Stomach (tissue), 8 donors: ENCODE measurements at regions not wholly inside any gene's neighbourhood (a gene's known extent, or its start where the extent isn't known, plus 50 kb on each side); places are given as distances from the start of the nearest gene placed in this dataset.
A peak's percentile ranks its signal among the peaks of the same experiment; 100 is the strongest.
"Not testable (repeated sequence)": the region's sequence is repeated elsewhere in the genome, so short reads cannot be mapped to it uniquely, and the experiment has no call there.

Source experiments
- DNase-seq, 2 donors: peaks; one replicate each; pipeline versions ENCODE4 v3.0.0 to v3.0.0-alpha.2; 2013 to 2019
- H3K27ac ChIP-seq, 5 donors: fragments of 200-600 bp in 4 of 5; sonication (generic) in 4 of 5; one replicate each; pipeline ENCODE4 v1.5.1; 2013 to 2019; ENCODE audit warnings: mild to moderate bottlenecking in 1 of 5, moderate library complexity in 1 of 5
- H3K27me3 ChIP-seq, 3 donors: fragments of 200-600 bp; sonication (generic); one replicate each; pipeline ENCODE4 v1.5.1; 2017 to 2019; ENCODE audit warnings: mixed run types in 1 of 3
- H3K36me3 ChIP-seq, 4 donors: fragments of 200-600 bp; sonication (generic); 1 replicate in 3 of 4; 2 replicates in 1 of 4; pipeline ENCODE4 v1.5.1; 2016 to 2019
- H3K4me1 ChIP-seq, 4 donors: fragments of 200-600 bp; sonication (generic); one replicate each; pipeline ENCODE4 v1.5.1; 2016 to 2019
- H3K4me3 ChIP-seq, 4 donors: fragments of 200-600 bp; sonication (generic) in 3 of 4; one replicate each; pipeline ENCODE4 v1.5.1; 2016 to 2019; ENCODE audit warnings: mild to moderate bottlenecking in 1 of 4
- H3K9me3 ChIP-seq, 4 donors: fragments of 200-600 bp; sonication (generic); one replicate each; pipeline ENCODE4 v1.5.1; 2016 to 2019
- EP300 ChIP-seq: sonication (generic); formaldehyde crosslinking; IDR thresholded peaks from one replicate; pipeline ENCODE4 v1.6.1; 2017; ENCODE audit warnings: antibody characterized with exemption
- POLR2A ChIP-seq, 4 donors: fragments of 450-650 bp; IDR thresholded peaks; one replicate each; pipeline ENCODE4 v1.6.1; 2016; ENCODE audit warnings: antibody characterized with exemption in 4 of 4, control low read depth in 2 of 4, mild to moderate bottlenecking in 1 of 4, moderate library complexity in 1 of 4
- POLR2AphosphoS5 ChIP-seq, 3 donors: sonication (generic); formaldehyde crosslinking; IDR thresholded peaks; one replicate each; pipeline ENCODE4 v1.6.1; 2016; ENCODE audit warnings: antibody characterized with exemption in 3 of 3
- WGBS, 5 donors: extraction: QIAGEN DNeasy Blood & Tissue Kit in 3 of 5; methylation state at CpG; one replicate each; pipeline versions ENCODE4 v1.1.5 to v1.1.7; 2013 to 2018; 5-methylcytosine and 5-hydroxymethylcytosine counted together
- intact Hi-C: fragments of 100-400 bp; cut with DNase I; formaldehyde crosslinking; loops from one replicate; pipeline ENCODE4 v1.15.1; 2023; ENCODE audit warnings: low total_unique reads
- TF ChIP-seq, protein P1 (sequence below), 7 experiments: fragments of 450-650 bp in 4 of 7; fragments of 200-600 bp in 3 of 7; sonication (generic) in 3 of 7; IDR thresholded peaks; one replicate each; pipeline ENCODE4 v1.5.1; 2016 to 2019; ENCODE audit warnings: antibody characterized with exemption in 7 of 7, control low read depth in 2 of 7, mild to moderate bottlenecking in 1 of 7
- donor health status: healthy with polysubstance abuse.
- donor health status: Bipolar disorder and iron deficiency.
- donor health status: healthy.

DNA sequence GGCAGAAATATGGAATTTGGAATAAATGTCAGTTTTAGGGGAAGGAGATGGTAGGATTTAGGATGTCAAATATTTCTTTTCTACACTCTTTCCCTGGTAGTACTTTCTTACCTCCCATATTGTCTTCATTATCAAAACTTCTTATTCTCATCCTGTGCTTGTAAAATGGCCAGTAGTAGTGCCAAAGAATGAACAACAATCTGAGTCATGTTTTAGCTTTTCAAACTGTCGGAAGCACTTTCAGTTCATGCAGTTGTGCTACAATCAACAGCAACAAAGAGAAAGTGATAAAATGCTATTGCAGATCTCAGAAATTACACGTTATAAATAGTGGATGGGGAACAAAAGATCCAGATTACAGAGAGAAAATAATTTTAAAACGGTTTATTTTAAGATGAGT, 193.7 kb upstream of the RXFP2 start:
- TF ChIP-seq, protein P1, sequence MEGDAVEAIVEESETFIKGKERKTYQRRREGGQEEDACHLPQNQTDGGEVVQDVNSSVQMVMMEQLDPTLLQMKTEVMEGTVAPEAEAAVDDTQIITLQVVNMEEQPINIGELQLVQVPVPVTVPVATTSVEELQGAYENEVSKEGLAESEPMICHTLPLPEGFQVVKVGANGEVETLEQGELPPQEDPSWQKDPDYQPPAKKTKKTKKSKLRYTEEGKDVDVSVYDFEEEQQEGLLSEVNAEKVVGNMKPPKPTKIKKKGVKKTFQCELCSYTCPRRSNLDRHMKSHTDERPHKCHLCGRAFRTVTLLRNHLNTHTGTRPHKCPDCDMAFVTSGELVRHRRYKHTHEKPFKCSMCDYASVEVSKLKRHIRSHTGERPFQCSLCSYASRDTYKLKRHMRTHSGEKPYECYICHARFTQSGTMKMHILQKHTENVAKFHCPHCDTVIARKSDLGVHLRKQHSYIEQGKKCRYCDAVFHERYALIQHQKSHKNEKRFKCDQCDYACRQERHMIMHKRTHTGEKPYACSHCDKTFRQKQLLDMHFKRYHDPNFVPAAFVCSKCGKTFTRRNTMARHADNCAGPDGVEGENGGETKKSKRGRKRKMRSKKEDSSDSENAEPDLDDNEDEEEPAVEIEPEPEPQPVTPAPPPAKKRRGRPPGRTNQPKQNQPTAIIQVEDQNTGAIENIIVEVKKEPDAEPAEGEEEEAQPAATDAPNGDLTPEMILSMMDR (IDR thresholded peaks at IDR 0.05), result no peak
- TF ChIP-seq POLR2AphosphoS5 (IDR thresholded peaks at IDR 0.05) (no peak), EP300 (no peak), POLR2A (IDR thresholded peaks at IDR 0.05) (no peak)
- intact Hi-C loops, result no loop called here
- Histone ChIP-seq H3K36me3 (no peaks in the 10 kb centered on the region), H3K27ac (no peak overlapping the region), H3K27me3 (no peaks in the 10 kb centered on the region), H3K4me1 (no peaks in the 10 kb centered on the region), H3K9me3 (peaks cover 0 to 4% (median 0%) of the 10 kb centered on the region in 4 donors), H3K4me3 (no peak overlapping the region)
- DNase-seq, result no peak
- 43 to 61% (median 49%) methylated on average over 3 of the region's 3 CpGs for WGBS, 5 donors

DNA sequence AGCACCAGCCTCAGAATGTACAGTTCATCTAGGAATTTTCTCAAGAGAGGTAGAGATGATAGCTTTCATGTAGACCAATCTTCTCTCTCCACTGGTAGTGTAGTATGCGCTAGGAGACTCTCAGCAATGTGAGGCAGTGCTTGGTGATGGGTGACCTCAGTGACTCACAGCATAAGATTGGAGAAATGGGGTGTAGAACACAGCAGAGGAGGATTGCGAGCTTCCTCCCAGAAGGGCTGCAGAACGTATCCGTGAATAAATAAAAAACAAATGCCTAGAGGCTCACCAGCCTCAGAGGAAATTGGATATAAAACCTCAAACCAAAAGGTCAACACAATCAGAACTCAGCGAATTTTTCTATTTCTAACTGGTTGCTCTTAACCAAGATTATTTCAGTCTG, 182.9 kb upstream of the RXFP2 start:
- intact Hi-C loops, result no loop called here
- TF ChIP-seq, protein P1 (IDR thresholded peaks at IDR 0.05), result no peak
- TF ChIP-seq POLR2A (IDR thresholded peaks at IDR 0.05) (no peak), POLR2AphosphoS5 (IDR thresholded peaks at IDR 0.05) (no peak), EP300 (no peak)
- Histone ChIP-seq H3K36me3 (no peaks in the 10 kb centered on the region), H3K4me3 (no peak overlapping the region), H3K4me1 (no peaks in the 10 kb centered on the region), H3K9me3 (no peaks in the 10 kb centered on the region), H3K27me3 (no peaks in the 10 kb centered on the region), H3K27ac (no peak overlapping the region)
- no peak for DNase-seq
- WGBS, 5 donors, result 59 to 72% (median 66%) methylated on average over 5 of the region's 5 CpGs

DNA sequence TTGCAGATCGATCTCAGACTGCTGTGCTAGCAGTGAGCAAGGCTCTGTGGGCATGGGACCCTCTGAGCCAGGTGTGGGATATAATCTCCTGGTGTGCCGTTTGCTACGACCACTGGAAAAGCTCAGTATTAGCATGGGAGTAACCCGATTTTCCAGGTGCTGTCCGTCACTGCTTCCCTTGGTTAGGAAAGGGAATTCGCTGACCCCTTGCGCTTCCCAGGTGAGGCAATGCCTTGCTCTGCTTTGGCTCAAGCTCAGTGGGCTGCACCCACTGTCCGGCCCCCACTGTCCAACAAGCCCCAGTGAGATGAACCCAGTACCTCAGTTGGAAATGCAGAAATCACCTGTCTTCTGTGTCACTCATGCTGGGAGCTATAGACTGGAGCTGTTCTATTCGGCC, 155.1 kb upstream of the RXFP2 start:
- H3K36me3 ChIP-seq, H3K4me3 ChIP-seq, DNase-seq, H3K4me1 ChIP-seq, H3K27me3 ChIP-seq, intact Hi-C loops, H3K27ac ChIP-seq: not testable (repeated sequence)
- peaks cover 0 to 12% (median 4%) of the 10 kb centered on the region in 4 donors for H3K9me3 ChIP-seq
- 84 to 92% (median 91%) methylated on average over 9 of the region's 9 CpGs for WGBS, 5 donors

DNA sequence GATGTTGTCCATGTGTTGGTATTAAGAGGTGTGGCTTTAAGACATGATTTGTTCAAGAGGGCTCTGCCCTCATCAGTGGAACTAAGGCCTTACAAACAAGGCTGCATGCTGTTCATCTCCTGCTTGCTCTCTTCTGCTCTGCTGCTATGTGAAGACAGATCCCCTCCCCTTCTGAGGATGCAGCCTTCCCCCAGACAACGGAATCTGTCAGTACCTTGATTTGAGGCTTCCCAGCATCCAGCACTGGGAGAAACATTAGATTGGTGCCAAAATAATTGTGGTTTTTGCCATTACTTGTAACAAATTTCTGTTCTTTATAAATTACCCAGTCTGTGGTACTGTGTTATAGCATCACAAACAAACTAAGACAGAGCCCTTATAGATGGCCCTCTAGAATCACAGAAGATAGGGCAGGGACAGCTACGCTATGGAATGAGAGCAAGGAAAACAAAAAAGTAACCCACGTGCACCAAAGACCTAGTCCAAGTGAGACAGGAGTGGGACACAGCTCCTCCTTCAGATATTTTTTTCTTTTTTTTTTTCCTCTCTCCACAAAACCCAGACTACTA, 151.5 kb upstream of the RXFP2 start:
- Histone ChIP-seq H3K4me3 (no peak overlapping the region), H3K36me3 (no peaks in the 10 kb centered on the region), H3K27me3 (no peaks in the 10 kb centered on the region), H3K9me3 (peaks cover 0 to 12% (median 4%) of the 10 kb centered on the region in 4 donors), H3K4me1 (no peaks in the 10 kb centered on the region), H3K27ac (no peak overlapping the region)
- TF ChIP-seq, protein P1 (IDR thresholded peaks at IDR 0.05), result no peak
- TF ChIP-seq POLR2A (IDR thresholded peaks at IDR 0.05) (no peak), POLR2AphosphoS5 (IDR thresholded peaks at IDR 0.05) (no peak), EP300 (no peak)
- intact Hi-C loops, result no loop called here
- 50 to 65% (median 53%) methylated on average over 3 of the region's 3 CpGs for WGBS, 5 donors
- peak in 1 of 2 donors; percentile 11 for DNase-seq

DNA sequence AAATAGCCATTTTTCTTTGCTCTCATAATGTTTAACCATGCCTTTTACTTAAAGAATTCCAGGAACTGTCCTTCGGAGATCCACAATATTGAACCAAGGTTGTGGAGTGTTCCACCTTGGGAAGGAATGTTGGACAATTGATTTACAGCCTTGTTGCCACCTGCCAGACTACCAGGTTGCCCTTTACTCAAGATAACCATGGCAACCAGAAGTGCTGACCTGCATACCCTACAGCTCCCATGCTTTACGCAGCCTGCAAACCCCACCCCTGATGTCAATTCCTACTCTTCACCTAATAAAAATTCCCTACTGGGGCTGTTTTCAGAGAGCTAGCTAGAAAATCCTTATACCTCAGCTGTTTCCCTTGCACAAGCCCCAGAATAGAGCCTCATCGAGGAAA, 151.0 kb upstream of the RXFP2 start:
- H3K36me3 ChIP-seq, result no peaks in the 10 kb centered on the region
- no peak overlapping the region for H3K27ac ChIP-seq
- H3K9me3 ChIP-seq, result peaks cover 0 to 12% (median 4%) of the 10 kb centered on the region in 4 donors
- DNase-seq, result peak in 1 of 2 donors; percentile 57
- 44 to 58% (median 54%) methylated on average over 3 of the region's 3 CpGs for WGBS, 5 donors
- H3K27me3 ChIP-seq, result no peaks in the 10 kb centered on the region
- intact Hi-C loops, result no loop called here
- H3K4me3 ChIP-seq, result no peak overlapping the region
- TF ChIP-seq POLR2AphosphoS5 (IDR thresholded peaks at IDR 0.05), result no peak
- no peak for TF ChIP-seq EP300
- no peaks in the 10 kb centered on the region for H3K4me1 ChIP-seq
